Smooth muscle cell of the brain vasculature (primary cell): ENCODE measurements at regions not wholly inside any gene's neighbourhood (a gene's known extent, or its start where the extent isn't known, plus 50 kb on each side); places are given as distances from the start of the nearest gene placed in this dataset.
A peak's percentile ranks its signal among the peaks of the same experiment; 100 is the strongest.
"Not testable (repeated sequence)": the region's sequence is repeated elsewhere in the genome, so short reads cannot be mapped to it uniquely, and the experiment has no call there.

Source experiments
- DNase-seq: peaks from one replicate; pipeline ENCODE4 v3.0.0-alpha.2; 2012; ENCODE audit warnings: low read depth, low spot score

GRCh38 chr6:121920616-121921015 lies 478.8 kb upstream of the HSF2 start:
- DNase-seq = no peak

DNA sequence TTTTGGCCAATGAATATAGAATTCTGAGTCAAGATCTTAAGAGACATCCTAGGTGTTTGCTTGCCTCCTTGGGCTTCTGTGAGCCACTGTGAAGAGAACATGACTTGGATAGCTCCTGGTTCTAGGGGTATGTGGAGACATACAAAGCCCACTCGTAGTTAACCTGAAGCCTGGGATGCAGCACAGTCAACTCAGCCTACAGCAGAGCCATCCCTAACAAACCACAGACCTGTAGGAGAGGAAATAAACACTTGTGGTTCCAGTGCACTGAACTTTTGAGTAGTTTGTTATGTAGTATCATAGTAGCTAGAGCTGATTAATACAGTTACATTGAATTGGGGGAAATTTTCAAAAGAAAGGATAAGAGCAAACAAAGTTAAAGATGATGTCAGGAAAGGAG lies 474.4 kb upstream of the HSF2 start:
- no peak for DNase-seq

DNA sequence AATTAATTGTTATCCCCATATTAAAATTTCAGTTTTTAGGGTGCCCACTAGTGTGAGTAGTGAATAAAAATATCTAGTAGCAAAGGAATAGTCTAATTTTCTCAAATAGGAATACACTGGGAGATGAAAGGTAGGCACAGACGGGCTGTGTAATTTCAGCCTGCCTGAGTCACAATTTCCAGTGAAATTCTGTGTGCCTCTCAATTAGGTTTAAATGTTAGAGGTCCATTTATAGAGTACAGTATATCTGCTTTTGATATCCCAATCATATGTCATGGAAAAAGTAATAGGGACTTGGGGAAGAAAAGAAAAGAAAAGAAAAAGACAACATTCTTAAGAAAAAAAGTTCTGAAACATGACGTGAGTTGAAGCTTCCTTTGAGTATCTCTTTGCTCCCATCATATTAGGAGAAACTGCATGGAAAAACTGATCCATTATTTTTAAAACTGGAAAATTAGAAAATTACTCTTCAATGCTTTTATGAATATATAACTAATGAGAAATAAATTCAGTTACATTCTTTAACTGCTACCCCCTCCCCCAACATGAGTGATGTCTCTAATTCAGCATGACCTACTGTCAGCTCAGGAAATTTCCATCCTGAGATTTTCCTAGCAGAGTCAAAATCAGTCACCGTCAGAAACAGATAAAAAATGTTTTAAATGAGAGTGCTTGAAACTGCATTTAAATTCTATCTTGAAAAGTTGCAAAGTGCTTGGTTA lies 473.8 kb upstream of the HSF2 start:
- no peak for DNase-seq

DNA sequence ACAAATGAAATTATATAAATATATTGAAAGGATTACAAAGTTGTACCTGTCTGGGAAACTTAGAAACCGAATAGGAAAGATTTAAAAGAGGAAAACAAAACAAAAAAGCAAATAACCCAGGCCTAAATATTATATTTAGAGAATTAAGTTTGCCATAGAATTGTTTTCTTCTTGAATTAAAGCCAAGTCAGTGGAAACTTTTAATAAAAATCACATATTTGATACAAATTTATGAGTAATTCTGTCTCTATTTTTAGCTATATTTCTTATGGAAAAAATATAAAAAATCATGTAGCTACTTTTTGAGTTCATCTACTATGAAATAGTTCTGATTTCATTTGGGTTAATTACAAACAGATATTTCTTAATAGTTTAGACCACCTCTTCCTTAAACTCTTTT lies 470.2 kb upstream of the HSF2 start:
- DNase-seq = no peak

- DNase-seq = peak; percentile 86
Observed at GRCh38 chr6:121932076-121932991, 467.1 kb upstream of the HSF2 start.

GRCh38 chr6:121934451-121934850 lies 465.0 kb upstream of the HSF2 start:
- DNase-seq = no peak

GRCh38 chr6:121940728-121941127 lies 458.7 kb upstream of the HSF2 start:
- no peak for DNase-seq

- no peak for DNase-seq
Observed at GRCh38 chr6:121944354-121944753, 455.1 kb upstream of the HSF2 start.

DNA sequence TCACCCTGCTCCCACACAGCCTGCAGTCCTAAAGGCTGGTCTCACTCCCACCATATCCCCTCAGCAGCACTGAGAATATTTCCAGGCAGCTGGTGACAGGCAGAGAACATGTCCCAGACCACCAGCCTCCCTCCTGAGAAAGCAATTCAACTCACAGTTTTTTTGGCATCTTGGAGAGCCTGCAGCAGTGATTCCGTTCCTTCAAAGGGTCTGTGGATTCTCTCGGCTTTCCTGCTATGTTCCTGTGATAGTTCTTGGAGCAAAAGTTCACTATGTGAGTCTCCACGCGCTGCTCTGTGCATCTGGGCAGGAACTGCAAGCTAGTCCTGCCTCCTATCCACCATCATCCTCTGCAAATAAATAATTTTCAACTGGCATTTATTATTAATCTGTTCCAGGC lies 448.3 kb upstream of the HSF2 start:
- DNase-seq = no peak

GRCh38 chr6:121951918-121952379 lies 447.5 kb upstream of the HSF2 start:
- peak; percentile 20 for DNase-seq

GRCh38 chr6:121955401-121955800 lies 444.1 kb upstream of the HSF2 start:
- DNase-seq = not testable (repeated sequence)

DNA sequence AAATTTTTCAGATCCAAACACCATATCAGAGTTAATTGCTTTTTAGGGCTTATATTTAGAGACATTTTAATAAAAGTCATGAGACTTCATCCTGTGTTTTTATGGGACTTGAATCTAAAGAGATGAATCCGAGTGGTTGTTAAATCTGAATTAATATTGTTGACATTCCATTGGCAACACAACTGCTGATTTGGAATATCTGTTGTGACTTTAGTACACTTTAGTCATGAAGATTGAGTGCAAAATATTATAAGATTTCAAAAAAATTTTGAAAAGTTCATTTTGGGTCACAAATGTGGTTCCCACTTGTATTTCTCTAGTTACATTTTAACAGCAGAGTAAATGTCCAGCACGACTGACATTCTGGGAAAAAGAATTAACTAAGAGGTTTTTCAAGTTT lies 442.7 kb upstream of the HSF2 start:
- DNase-seq = no peak

DNA sequence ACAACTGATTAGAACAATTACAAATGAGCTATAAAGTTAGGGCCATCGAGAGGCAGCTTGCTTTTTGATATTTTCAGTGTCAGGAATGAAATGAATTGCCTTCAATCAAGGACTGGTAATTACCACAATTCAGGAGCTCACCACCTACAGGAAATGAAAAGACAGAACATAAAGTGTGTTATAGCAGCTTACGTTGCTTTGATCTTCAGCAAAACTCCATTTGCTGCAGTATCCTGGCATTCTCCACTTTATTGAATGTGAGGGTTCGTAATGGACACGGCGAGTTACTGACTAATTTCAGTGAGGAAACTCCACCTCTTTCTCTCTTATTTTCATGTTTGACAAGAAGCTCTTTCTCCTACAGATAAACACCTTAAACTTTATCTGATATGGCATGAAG lies 440.0 kb upstream of the HSF2 start:
- no peak for DNase-seq

DNA sequence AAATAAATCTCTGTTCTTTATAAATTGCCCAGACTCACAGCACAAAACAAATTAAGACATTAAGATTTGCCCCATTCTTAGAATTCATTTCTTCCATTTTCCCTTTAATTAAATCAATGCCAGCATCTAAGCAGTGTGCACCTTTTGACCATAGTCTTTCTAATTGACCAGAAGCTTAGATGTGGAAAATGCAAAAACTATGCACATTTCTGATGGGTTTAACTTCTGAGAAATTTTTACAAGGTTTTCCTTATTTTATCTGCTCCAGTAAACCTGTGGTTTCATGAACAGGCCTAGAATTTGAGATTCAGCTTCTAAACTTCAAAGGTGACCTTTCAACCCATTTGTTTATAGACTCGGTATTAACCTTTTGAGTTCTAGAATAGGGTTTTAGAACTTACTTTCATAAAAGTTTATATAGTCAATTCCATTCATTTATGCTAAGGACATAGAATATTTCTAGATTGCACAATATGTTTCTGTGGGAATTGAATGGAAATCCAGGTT lies 437.8 kb upstream of the HSF2 start:
- DNase-seq = no peak

DNA sequence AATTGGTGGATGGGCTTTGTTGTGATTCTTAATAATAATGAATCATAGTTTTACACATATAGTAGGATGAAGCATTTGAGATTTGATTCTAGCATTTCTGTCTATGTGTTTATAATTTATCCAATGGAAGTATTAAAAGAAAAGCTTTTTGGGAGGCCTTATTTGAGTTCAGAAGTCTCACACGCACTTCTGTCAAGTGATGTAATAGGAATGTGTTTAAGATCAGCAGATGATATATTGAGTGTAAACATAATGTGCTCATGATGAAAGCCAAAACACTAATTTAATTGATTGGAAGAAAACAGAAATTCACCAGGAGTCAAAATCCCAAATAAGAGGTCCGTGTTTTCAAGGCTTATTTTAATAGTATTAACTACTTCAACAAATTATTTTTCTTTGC lies 435.6 kb upstream of the HSF2 start:
- DNase-seq = no peak

DNA sequence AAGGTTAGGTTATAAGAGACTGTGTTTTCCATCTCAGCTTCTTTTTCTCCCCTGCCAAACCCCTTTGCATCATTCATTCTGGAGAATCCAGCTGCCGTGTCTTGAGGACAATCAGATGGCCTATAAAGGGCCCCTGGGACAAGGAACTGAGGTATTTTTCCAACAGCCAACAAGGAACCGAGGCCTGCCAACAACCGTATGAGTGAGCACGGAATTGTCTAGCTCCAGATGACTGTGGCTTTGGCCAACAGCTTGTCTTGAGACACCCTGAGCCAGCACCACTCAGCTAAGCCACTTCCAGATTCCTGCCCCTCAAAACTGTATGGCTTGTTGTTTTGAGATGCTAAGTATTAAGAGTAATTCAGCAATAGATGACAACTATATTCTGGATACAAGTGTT lies 433.7 kb upstream of the HSF2 start:
- DNase-seq = no peak

DNA sequence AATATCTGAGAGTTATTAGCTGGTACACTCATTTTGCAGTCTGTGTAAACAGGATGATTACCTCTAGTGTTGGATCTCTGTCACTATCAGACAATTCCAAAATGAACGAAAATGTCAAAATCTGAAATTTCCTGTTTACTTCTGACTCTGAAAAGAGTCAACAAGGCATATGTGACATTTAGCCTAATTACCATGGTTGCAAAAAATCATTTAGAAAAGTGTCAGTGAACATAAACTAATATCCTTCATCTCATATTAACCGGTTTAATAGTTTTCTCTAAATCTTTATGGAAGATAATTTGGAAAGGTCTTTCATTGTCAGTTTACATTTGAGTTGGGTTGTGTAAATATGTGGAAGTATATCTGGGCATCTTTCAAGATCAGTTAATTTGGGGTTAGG lies 431.8 kb upstream of the HSF2 start:
- DNase-seq = no peak

DNA sequence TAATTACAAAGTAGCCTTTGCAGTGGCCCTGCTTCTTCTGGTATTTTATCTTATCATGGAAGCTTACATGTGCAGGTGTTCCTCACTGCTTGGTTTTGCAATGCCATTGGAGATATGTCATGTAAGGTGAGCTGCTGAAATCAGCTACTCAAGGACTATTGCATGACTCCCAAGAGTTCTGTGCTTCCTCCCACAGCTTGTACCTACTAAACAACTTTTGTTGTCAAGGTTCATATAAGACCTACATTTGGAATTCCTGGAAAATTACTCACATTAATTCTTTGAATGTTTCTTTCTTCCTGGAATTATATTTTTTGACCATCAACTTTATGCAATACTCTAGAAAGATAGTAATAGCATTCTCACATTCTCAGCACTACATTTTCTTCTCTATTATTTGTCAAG lies 427.5 kb upstream of the HSF2 start:
- DNase-seq = no peak

DNA sequence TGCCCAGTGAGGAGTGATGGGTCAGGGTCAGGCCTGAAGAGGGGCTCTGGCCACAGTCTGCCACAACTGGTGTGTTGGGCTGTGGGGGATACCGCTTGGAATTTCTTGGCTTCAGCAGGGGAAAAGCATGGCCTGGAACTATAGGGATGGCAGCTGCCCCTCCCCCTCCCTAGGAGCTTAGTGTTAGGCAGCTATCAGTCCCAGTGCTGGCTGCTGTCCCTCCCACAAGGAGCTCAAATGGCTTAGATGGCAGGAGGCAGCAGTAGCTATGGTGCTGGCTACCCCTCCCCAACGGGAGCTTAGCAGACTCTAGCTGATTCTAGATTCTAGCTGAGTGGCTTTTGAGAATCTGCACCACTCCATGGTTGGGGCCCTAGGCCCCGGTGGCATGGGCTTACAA lies 414.5 kb upstream of the HSF2 start:
- DNase-seq = no peak

DNA sequence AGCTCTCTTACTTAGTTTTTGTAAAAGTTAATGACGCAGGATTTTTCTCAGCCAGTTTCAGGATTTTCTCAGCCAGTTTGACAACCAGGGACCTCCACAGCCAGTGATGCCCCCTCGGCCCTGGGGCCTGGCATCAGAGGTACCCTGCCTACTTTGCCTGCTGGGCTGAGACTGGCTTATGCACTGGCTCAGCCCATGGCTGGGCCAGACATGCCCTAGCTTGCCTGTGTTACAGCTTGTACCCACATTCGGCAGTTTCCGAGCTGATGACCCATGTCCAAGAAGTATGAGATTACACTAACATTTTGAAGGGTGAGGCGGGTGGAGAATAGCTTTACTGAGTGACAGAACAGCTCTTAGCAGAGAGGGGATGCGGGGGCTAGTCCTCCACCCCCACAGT lies 406.1 kb upstream of the HSF2 start:
- DNase-seq = no peak

DNA sequence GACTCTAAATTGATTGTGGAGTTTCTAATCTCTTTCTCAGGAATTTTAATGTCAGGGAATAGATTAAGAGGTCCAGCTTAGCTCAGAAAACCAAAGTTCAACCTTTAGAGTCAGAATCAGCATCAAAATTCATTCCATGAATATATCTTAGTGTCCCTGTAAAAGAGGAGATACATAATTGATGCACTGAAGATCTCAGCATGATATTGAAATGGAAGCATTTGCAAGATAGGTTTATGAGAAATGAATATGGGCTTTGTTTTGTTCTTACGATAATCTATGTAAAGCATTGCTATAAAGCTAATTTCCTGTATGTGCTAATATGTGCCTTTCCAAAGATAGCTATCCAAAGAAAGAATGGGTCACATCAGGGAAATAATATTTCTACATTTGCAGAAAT lies 404.5 kb upstream of the HSF2 start:
- DNase-seq = no peak

DNA sequence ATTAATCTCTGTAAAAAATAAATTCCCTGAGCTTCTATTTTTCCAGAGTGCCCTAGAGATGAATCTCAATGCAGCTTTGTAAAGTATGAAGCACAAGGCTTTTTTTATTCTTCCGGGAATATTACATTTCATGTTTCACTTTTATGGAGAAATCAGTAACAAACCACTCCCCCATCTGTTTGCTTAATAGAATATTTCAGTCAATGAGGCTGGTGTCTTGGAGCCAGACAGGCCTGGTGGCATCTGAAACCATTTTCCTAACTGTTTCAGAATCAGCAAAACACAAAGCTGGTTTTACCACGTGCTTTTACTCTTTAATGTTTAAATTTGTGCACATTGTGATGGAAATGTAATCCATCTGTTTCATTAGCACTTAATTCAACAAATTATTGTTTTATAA lies 400.8 kb upstream of the HSF2 start:
- no peak for DNase-seq
